NT2/D1 (cell line): ENCODE measurements at regions not wholly inside any gene's neighbourhood (a gene's known extent, or its start where the extent isn't known, plus 50 kb on each side); places are given as distances from the start of the nearest gene placed in this dataset.

Source experiments
- SUZ12 ChIP-seq: IDR thresholded peaks from 2 replicates; pipeline ENCODE4 v1.6.1; 2011; ENCODE audit not compliant: insufficient read length, insufficient read depth; ENCODE audit errors: extremely low read depth
- YY1 ChIP-seq: IDR thresholded peaks from 2 replicates; pipeline ENCODE4 v1.6.1; 2011; ENCODE audit not compliant: insufficient read length, insufficient read depth
- ZNF274 ChIP-seq: IDR thresholded peaks from 2 replicates; pipeline ENCODE4 v1.6.1; 2011; ENCODE audit warnings: mild to moderate bottlenecking, low read depth, low read length

DNA sequence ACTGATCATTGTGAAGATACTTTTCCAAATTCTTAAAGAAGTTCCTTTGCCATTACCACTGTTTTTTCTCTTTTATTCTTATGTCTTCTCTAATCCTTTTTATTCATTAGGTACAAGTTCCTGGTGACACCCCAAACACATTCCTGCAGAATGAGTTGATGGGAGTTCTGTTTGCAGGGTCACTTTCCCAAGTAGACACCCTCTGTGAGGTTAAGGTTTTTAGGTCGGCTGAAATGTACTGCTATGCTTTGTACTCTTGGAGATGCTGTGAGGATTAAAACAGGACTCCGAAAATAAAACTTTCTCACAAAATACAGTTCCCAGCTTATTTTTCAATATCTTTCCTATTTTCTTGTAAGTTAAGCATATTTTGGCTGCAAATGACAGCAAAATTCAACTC is 143.3 kb upstream of the TLE4 start:
- TF ChIP-seq YY1 (no peak), SUZ12 (no peak), ZNF274 (no peak)
